22Rv1 (cell line): ENCODE measurements at regions not wholly inside any gene's neighbourhood (a gene's known extent, or its start where the extent isn't known, plus 50 kb on each side); places are given as distances from the start of the nearest gene placed in this dataset.

Experiments used
- ZFX ChIP-seq: fragments of 450-650 bp; IDR thresholded peaks from 2 replicates; pipeline ENCODE4 v1.6.1; 2017; ENCODE audit warnings: antibody characterized with exemption, borderline replicate concordance
- TF ChIP-seq, protein P1 (sequence below): fragments of 450-650 bp; IDR thresholded peaks from 2 replicates; pipeline ENCODE4 v1.5.1; 2017; ENCODE audit warnings: mild to moderate bottlenecking

DNA sequence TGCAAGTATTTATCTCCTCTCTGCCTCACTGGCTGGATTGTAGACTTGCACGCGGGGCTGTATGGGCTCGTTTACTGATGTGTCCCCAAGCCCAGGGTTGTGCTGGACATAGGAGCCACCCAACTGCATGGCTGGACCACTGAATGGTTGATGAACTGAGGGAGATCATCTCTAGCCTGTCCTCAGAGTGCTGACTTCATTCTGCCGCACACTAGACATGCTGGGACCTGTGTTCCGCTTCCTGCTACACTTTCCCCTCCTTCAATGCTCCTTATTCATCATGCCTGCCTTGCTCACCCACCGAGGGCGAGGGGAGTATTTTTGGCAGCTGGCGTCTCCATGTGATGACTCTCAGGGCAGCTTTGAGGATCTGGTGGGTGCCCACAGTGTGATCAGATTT is 440.2 kb downstream of the GLRX3 start:
- TF ChIP-seq, protein P1, sequence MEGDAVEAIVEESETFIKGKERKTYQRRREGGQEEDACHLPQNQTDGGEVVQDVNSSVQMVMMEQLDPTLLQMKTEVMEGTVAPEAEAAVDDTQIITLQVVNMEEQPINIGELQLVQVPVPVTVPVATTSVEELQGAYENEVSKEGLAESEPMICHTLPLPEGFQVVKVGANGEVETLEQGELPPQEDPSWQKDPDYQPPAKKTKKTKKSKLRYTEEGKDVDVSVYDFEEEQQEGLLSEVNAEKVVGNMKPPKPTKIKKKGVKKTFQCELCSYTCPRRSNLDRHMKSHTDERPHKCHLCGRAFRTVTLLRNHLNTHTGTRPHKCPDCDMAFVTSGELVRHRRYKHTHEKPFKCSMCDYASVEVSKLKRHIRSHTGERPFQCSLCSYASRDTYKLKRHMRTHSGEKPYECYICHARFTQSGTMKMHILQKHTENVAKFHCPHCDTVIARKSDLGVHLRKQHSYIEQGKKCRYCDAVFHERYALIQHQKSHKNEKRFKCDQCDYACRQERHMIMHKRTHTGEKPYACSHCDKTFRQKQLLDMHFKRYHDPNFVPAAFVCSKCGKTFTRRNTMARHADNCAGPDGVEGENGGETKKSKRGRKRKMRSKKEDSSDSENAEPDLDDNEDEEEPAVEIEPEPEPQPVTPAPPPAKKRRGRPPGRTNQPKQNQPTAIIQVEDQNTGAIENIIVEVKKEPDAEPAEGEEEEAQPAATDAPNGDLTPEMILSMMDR: no peak
- TF ChIP-seq ZFX: no peak
